ENCODE measurements at regions not wholly inside any gene's neighbourhood (a gene's known extent, or its start where the extent isn't known, plus 50 kb on each side); places are given as distances from the start of the nearest gene placed in this dataset.
A peak's percentile ranks its signal among the peaks of the same experiment; 100 is the strongest.

DNA sequence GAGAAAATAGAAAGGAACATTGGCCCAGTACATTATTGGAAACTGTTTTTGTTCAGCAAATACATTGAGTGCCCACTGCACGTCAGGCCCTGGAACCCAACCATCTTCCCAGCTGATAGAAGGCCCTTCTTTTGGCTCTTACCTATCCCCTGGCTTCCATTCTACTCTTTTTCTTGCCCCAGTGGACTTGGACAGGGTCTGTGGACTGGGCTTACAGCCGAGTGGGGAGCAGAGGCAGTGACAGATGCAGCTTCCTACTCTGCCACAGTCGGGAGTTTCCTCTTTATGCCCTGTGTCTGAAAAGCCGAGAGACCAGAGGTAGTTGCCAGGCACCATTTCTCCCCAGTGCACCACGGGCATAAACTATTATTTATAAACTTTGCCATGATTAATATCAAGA lies 70.4 kb downstream of the ARHGAP35 start:
- no peak for DNase-seq (ENCODE audit: low spot score in 2 of 2)
- WGBS, 2 donors = 56 to 62% methylated on average over 5 of the region's 5 CpGs
- TF ChIP-seq, protein P1, sequence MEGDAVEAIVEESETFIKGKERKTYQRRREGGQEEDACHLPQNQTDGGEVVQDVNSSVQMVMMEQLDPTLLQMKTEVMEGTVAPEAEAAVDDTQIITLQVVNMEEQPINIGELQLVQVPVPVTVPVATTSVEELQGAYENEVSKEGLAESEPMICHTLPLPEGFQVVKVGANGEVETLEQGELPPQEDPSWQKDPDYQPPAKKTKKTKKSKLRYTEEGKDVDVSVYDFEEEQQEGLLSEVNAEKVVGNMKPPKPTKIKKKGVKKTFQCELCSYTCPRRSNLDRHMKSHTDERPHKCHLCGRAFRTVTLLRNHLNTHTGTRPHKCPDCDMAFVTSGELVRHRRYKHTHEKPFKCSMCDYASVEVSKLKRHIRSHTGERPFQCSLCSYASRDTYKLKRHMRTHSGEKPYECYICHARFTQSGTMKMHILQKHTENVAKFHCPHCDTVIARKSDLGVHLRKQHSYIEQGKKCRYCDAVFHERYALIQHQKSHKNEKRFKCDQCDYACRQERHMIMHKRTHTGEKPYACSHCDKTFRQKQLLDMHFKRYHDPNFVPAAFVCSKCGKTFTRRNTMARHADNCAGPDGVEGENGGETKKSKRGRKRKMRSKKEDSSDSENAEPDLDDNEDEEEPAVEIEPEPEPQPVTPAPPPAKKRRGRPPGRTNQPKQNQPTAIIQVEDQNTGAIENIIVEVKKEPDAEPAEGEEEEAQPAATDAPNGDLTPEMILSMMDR (IDR thresholded peaks at IDR 0.05) = no peak
- TF ChIP-seq POLR2A (IDR thresholded peaks at IDR 0.05) = no peak
- no peak for TF ChIP-seq EP300 (IDR thresholded peaks at IDR 0.05)
- Histone ChIP-seq H3K4me3 (no peak overlapping the region), H3K27ac (peak overlapping the region in 1 of 4 donors; percentile 1), H3K27me3 (no peaks in the 10 kb centered on the region), H3K4me1 (peaks cover 0 to 71% (median 30%) of the 10 kb centered on the region in 4 donors), H3K9me3 (no peaks in the 10 kb centered on the region), H3K36me3 (no peaks in the 10 kb centered on the region)

DNA sequence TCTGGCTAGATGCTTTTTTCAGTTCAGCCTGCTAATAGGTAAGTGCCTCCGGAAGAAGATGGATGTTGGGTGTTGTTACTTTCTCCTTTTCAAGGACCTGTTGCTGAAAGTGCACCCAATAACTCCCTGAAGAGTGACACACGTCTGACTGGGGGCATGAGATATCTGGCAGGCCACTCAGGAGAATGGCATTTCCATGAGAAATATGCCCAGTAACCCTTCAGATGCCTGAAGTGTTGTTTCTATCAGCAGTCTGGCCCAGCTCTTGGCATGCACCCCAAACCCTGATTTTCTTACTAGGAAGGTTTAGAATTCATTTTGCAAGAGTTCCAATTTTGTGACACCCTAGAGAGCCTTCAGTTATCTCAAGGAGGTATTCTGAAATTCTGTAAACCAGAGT lies 71.5 kb downstream of the ARHGAP35 start:
- Histone ChIP-seq H3K27me3 (no peaks in the 10 kb centered on the region), H3K36me3 (peaks cover 0 to 2% (median 0%) of the 10 kb centered on the region in 3 donors), H3K4me1 (peaks cover 0 to 72% (median 21%) of the 10 kb centered on the region in 4 donors), H3K4me3 (no peak overlapping the region), H3K27ac (no peak overlapping the region), H3K9me3 (no peaks in the 10 kb centered on the region)
- TF ChIP-seq, protein P1 (IDR thresholded peaks at IDR 0.05) = no peak
- TF ChIP-seq EP300 (IDR thresholded peaks at IDR 0.05) = no peak
- TF ChIP-seq POLR2A (IDR thresholded peaks at IDR 0.05) = no peak
- 52 to 55% methylated on average over 2 of the region's 2 CpGs for WGBS, 2 donors
- no peak for DNase-seq (ENCODE audit: low spot score in 2 of 2)

- H3K4me1 ChIP-seq = peaks cover 0 to 49% (median 12%) of the 10 kb centered on the region in 4 donors
- H3K4me3 ChIP-seq = no peak overlapping the region
- TF ChIP-seq, protein P1 (IDR thresholded peaks at IDR 0.05) = no peak
- no peak for TF ChIP-seq POLR2A (IDR thresholded peaks at IDR 0.05)
- no peak for TF ChIP-seq EP300 (IDR thresholded peaks at IDR 0.05)
- H3K9me3 ChIP-seq = no peaks in the 10 kb centered on the region
- no peak for DNase-seq (ENCODE audit: low spot score in 2 of 2)
- H3K27ac ChIP-seq = peak overlapping the region in 1 of 4 donors; percentile 53
- no peaks in the 10 kb centered on the region for H3K27me3 ChIP-seq
- 66 to 72% methylated on average over 7 of the region's 7 CpGs for WGBS, 2 donors
- H3K36me3 ChIP-seq = peaks cover 0 to 28% (median 0%) of the 10 kb centered on the region in 3 donors
Measured at GRCh38 chr19:46935066-46935663, 74.4 kb downstream of the ARHGAP35 start.

DNA sequence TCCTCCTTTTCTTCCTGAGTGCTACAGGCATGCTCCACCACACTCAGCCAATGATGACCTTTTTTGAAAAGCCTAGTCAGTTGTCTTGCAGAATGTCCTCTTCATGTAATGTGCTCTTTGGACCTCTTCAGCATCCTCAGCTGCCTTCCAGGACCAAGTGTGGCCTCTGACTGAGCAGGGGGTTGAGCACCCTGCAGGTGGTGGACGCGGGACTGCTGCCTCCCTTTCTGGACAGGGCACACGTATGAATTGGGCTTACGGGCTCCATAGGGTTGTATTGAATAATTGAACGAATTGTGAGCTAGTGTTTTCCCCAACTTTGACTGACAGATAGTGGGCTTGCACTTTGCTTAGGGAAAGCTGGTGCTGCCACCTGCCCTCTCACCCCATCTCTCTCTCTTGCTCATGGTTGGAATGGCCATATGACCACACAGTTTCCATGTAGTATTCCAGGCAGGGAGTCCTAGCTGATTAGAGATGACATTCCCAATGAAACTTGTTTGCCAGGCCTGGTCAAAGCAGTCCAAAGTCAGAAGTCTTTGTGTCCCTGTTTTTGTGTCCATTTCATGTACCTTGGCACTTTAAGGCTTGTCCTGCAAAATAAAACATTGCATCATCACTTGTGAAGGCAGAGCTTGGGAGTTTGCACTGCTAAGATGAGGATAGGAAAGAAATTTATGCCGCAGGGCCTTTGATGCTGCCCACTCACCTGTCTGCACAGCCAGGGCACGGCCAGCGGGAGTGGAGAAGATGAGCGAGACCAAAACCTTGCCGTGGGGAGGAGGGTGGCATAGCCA lies 76.3 kb upstream of the NPAS1 start:
- Histone ChIP-seq H3K27ac (peak overlapping the region in 2 of 4 donors; percentile 7 to 35), H3K27me3 (no peaks in the 10 kb centered on the region), H3K36me3 (peaks cover 0 to 18% (median 0%) of the 10 kb centered on the region in 3 donors), H3K9me3 (no peaks in the 10 kb centered on the region), H3K4me3 (no peak overlapping the region), H3K4me1 (peaks cover 0 to 45% (median 28%) of the 10 kb centered on the region in 4 donors)
- no peak for DNase-seq (ENCODE audit: low spot score in 2 of 2)
- TF ChIP-seq, protein P1 (IDR thresholded peaks at IDR 0.05) = no peak
- TF ChIP-seq POLR2A (IDR thresholded peaks at IDR 0.05) = no peak
- no peak for TF ChIP-seq EP300 (IDR thresholded peaks at IDR 0.05)
- WGBS, 2 donors = 90 to 93% methylated on average over 10 of the region's 10 CpGs
